HepG2 (cell line): ENCODE measurements at regions not wholly inside any gene's neighbourhood (a gene's known extent, or its start where the extent isn't known, plus 50 kb on each side); places are given as distances from the start of the nearest gene placed in this dataset.

ENCODE experiments used
- ATAC-seq: fragments of 200-7000 bp; cut with Tn5 transposase; 3 replicates; pipeline ENCODE4 v1.9.1; 2020; ENCODE audit warnings: mild to moderate bottlenecking, moderate library complexity
- BruUV-seq: library from RNA; stranded (reverse); fragments of 400-500 nt; replicated peaks from 2 replicates; lab custom pipeline; 2021; lab: Mats Ljungman, UMichigan
- CTCF ChIA-PET: fragments of 300-600 bp; formaldehyde crosslinking; extraction: SDS; loops from one replicate; lab custom pipeline; 2021; ENCODE audit warnings: low total read pairs, inconsistent platforms, low intra/inter-chr PET ratio; lab: Yijun Ruan, JAX
- POLR2A ChIA-PET: fragments of 350-600 bp; sonication (Branson Sonifier 250); formaldehyde crosslinking; loops from one replicate; lab custom pipeline; 2020; ENCODE audit warnings: antibody characterized with exemption, inconsistent platforms; lab: Yijun Ruan, JAX
- DNase-seq: peaks from one replicate; pipeline ENCODE4 v3.0.0-alpha.2; 2015; ENCODE audit warnings: low spot score
- FAIRE-seq: peaks from 3 replicates; lab custom pipeline; 2011; peaks lifted over from hg19 to GRCh38; lab: Jason Lieb, UNC
- H2AFZ ChIP-seq: one replicate; pipeline ENCODE4 v1.6.1; 2011; ENCODE audit warnings: low read length, inconsistent platforms
- H3K27ac ChIP-seq: fragments of 300-600 bp; 3 replicates; pipeline ENCODE4 v1.8.0; 2011; ENCODE audit warnings: mixed run types, mild to moderate bottlenecking, mixed read lengths, low read length, inconsistent platforms; ENCODE audit not compliant: insufficient read depth; ENCODE audit errors: extremely low read length
- H3K27me3 ChIP-seq, 2 experiments: fragments of 200-600 bp in 1 of 2; 2 replicates in 1 of 2; 3 replicates in 1 of 2; pipeline versions ENCODE4 v1.6.0 to v1.8.0; 2011; ENCODE audit warnings: low read length in 2 of 2, mild to moderate bottlenecking in 2 of 2, moderate library complexity in 2 of 2, inconsistent platforms in 1 of 2; ENCODE audit not compliant: insufficient read depth in 2 of 2, control insufficient read depth in 1 of 2
- H3K36me3 ChIP-seq, 2 experiments: fragments of 200-600 bp in 1 of 2; replicated peaks in 1 of 2; 2 replicates in 1 of 2; 3 replicates in 1 of 2; pipeline versions ENCODE4 v1.5.1 to v1.8.0; 2011; ENCODE audit warnings: low read length in 2 of 2, inconsistent platforms in 1 of 2; ENCODE audit not compliant: insufficient read depth in 2 of 2, control insufficient read depth in 1 of 2
- H3K4me1 ChIP-seq: 2 replicates; pipeline ENCODE4 v1.5.1; 2012; ENCODE audit warnings: low read length, inconsistent platforms; ENCODE audit not compliant: insufficient read depth
- H3K4me2 ChIP-seq: 2 replicates; pipeline ENCODE4 v1.6.0; 2011; ENCODE audit warnings: low read depth, low read length, inconsistent platforms
- H3K4me3 ChIP-seq, 3 experiments: fragments of 200-600 bp in 1 of 3; sonication (generic), shearing (Covaris generic) in 1 of 3; replicated peaks in 1 of 3; 2 replicates each; pipeline ENCODE4 v1.5.1; 2011 to 2016; ENCODE audit warnings: low read length in 3 of 3, inconsistent platforms in 2 of 3, low read depth in 2 of 3, mild to moderate bottlenecking in 2 of 3, control low read depth in 1 of 3, mixed read lengths in 1 of 3; ENCODE audit not compliant: insufficient read depth in 1 of 3
- H3K79me2 ChIP-seq: one replicate; pipeline ENCODE4 v1.6.1; 2011; ENCODE audit warnings: low read length, inconsistent platforms; ENCODE audit not compliant: insufficient read depth
- H3K9ac ChIP-seq: 2 replicates; pipeline ENCODE4 v1.6.0; 2011; ENCODE audit warnings: mild to moderate bottlenecking, low read depth, low read length, inconsistent platforms; ENCODE audit not compliant: insufficient read depth
- H3K9me3 ChIP-seq: 2 replicates; pipeline ENCODE4 v1.5.1; 2012; ENCODE audit warnings: mild to moderate bottlenecking, low read length
- H4K20me1 ChIP-seq: 2 replicates; pipeline ENCODE4 v1.6.0; 2011; ENCODE audit warnings: inconsistent platforms, mild to moderate bottlenecking, low read length, moderate library complexity; ENCODE audit not compliant: insufficient read depth
- ARNTL ChIP-seq: sonication (generic); formaldehyde crosslinking; IDR thresholded peaks from 2 replicates; pipeline ENCODE4 v1.4.0; 2020; ENCODE audit warnings: mild to moderate bottlenecking, missing genetic modification reagents
- NBN ChIP-seq: fragments of 450-650 bp; conservative IDR thresholded peaks from 2 replicates; pipeline ENCODE4 v1.6.1; 2017
- PRDM15 ChIP-seq: sonication (generic); formaldehyde crosslinking; IDR thresholded peaks from 2 replicates; pipeline ENCODE4 v1.4.0; 2020; ENCODE audit warnings: missing genetic modification reagents
- SIN3B ChIP-seq: fragments of 150-350 bp; IDR thresholded peaks from 2 replicates; pipeline ENCODE4 v1.6.1; 2014; ENCODE audit warnings: low read length
- SNAI1 ChIP-seq: sonication (generic); formaldehyde crosslinking; IDR thresholded peaks from 2 replicates; pipeline ENCODE4 v1.5.0; 2020; ENCODE audit warnings: mild to moderate bottlenecking, missing genetic modification reagents, borderline replicate concordance
- TBP ChIP-seq: sonication (generic); formaldehyde crosslinking; IDR thresholded peaks from 2 replicates; pipeline ENCODE4 v1.5.0; 2020; ENCODE audit warnings: missing genetic modification reagents
- ZNF740 ChIP-seq: sonication (generic); formaldehyde crosslinking; IDR thresholded peaks from 2 replicates; pipeline ENCODE4 v1.4.0; 2020; ENCODE audit warnings: missing genetic modification reagents
- ZSCAN29 ChIP-seq: sonication (generic); formaldehyde crosslinking; conservative IDR thresholded peaks from 2 replicates; pipeline ENCODE4 v1.4.0; 2020; ENCODE audit warnings: mild to moderate bottlenecking, missing genetic modification reagents
- WGBS: methylation state at CpG from one replicate; pipeline ENCODE4 v1.1.6; 2017; ENCODE audit warnings: low lambda C conversion rate; 5-methylcytosine and 5-hydroxymethylcytosine counted together
- in situ Hi-C: cut with HindIII; loops from 2 replicates; pipeline ENCODE4 v1.10.0; 2017; ENCODE audit warnings: low pct_unique_long_range_greater_than_20kb; ENCODE audit not compliant: extremely low pct_ligation_motif_present
- intact Hi-C: fragments of 100-400 bp; cut with micrococcal nuclease; formaldehyde crosslinking; loops from one replicate; pipeline ENCODE4 v1.10.0; 2022; ENCODE audit not compliant: unreplicated experiment

GRCh38 chr3:154044671-154045070, 76.5 kb upstream of the ARHGEF26 start:
- no peak overlapping the region for H3K27ac ChIP-seq
- ChIA-PET POLR2A (no interaction called here), CTCF (no interaction called here)
- H3K4me3 ChIP-seq, result no peak overlapping the region
- no TSS peak for BruUV-seq
- FAIRE-seq (no peak), ATAC-seq (no peak), DNase-seq (no peak)
- no peaks in the 10 kb centered on the region for H4K20me1 ChIP-seq
- H3K27me3 ChIP-seq, result no peaks in the 10 kb centered on the region; a peak in 1 of 5 replicates
- no peaks in the 10 kb centered on the region for H3K79me2 ChIP-seq
- TF ChIP-seq PRDM15 (CRISPR knock-in tag), result no peak
- no peak for TF ChIP-seq ARNTL (CRISPR knock-in tag)
- TF ChIP-seq ZSCAN29 (CRISPR knock-in tag), result no peak
- no peak for TF ChIP-seq SIN3B
- no peak for TF ChIP-seq TBP
- no peak for TF ChIP-seq NBN
- no peak for TF ChIP-seq SNAI1 (CRISPR knock-in tag)
- no peak for TF ChIP-seq ZNF740 (CRISPR knock-in tag)
- no peaks in the 10 kb centered on the region for H3K9me3 ChIP-seq
- H3K4me2 ChIP-seq, result no peak overlapping the region
- no peak overlapping the region for H2AFZ ChIP-seq
- intact Hi-C loops, result no loop called here
- no peaks in the 10 kb centered on the region for H3K36me3 ChIP-seq
- in situ Hi-C loops, result loop anchor here (5.0 kb wide), 1 partner anchor 208 kb away; no protein-coding TSS in a partner anchor
- no peaks in the 10 kb centered on the region for H3K4me1 ChIP-seq
- no peak overlapping the region for H3K9ac ChIP-seq
- 11% methylated on average over 2 of the region's 2 CpGs for WGBS
